HG03439 (cell line): ENCODE measurements at regions not wholly inside any gene's neighbourhood (a gene's known extent, or its start where the extent isn't known, plus 50 kb on each side); places are given as distances from the start of the nearest gene placed in this dataset.
"Not testable (repeated sequence)": the region's sequence is repeated elsewhere in the genome, so short reads cannot be mapped to it uniquely, and the experiment has no call there.

Experiments used
- ATAC-seq: cut with Tn5 transposase; IDR thresholded peaks from one replicate; pipeline ENCODE4 v1.9.1; 2021; ENCODE audit warnings: mild to moderate bottlenecking, moderate library complexity; ENCODE audit not compliant: unreplicated experiment

DNA sequence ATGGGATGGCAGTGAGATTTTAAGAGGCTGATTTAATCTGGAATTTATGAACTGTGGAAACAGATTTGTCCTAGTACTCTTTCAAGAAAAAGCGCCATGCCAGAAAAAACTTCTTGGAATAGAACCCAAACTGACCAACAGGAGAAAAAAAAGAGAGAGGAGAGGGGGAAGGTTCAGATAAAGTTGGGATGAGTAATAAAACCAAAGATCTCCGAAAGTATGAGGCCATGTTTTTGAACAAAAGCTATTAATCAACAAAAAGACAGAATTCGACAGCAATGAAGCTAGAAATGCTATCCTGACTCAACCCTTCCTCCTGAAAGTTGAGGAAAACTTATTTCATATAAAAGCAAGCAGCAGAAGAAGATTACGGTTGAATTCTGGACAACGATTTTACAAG is 135.5 kb downstream of the CEMIP2 start:
- ATAC-seq = no peak

DNA sequence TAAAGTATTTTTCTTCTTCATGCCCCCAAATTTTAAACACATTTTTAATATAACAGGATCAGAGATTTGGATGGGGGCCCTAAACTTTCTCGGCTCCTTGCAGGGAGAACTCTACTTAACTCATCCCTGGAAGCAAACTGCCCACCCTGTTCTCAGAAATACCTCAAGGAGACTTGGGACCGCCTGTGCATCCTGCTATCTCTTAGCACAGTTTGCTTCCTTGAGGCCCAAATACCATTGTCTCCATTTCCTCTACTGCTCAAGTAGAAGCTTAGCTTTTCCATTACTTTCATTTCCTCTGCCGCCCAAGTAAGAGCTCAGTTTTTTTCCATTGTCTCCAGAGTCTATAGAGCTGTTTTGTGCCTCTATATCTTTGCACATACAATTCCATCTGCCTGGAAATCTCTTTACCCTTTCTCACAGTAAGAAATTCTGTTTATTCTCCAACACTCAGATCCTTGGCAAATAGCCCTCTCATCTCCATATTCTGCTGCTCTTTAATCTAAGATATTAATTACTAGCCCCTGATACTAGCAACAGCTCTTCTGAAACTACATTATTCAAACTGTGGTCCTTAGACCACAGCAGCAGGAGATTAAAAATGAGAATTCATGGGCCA is 137.8 kb downstream of the CEMIP2 start:
- ATAC-seq = no peak

GRCh38 chr9:71629578-71630215 is 138.6 kb downstream of the CEMIP2 start:
- no peak for ATAC-seq

DNA sequence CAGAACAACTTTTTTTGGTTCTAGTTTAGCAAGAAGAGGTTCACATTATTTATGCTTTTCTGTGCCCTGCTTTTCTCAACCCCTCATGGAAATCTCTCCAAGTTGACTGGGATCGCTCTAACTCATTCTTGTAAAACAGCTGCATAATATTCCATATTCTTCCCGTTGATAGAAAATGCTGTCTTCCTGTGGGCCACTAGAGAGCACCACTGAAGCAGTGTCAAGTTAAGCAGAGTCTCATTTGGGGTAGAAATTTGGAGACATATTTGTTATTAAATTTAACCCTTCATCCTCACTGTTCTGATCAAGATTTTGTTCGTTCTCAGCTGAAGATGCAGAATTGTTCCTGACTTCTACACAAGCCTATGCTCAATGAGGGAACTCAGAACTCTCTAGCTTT is 140.1 kb downstream of the CEMIP2 start:
- no peak for ATAC-seq

- no peak for ATAC-seq
Observed at GRCh38 chr9:71627537-71627936, 140.8 kb downstream of the CEMIP2 start.

DNA sequence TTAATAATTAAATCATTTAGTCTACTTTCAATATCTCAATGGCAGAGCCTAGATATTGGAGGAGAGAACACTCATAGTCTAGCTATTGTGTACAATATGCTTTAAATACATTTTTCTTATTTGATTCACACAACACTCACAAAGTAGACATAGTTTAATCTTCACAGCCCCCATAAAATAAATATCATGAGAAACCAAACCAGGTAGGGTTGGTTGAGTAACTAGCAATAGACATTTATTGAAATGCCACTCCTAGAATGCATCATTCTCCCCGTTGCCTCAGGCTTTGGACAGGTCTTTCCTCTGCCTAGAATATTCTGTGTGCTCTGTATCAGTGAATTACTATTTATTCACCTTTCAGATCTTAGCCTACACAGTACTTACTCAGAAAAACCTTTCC is 141.9 kb downstream of the CEMIP2 start:
- no peak for ATAC-seq

GRCh38 chr9:71624728-71625127 is 143.6 kb downstream of the CEMIP2 start:
- no peak for ATAC-seq

- no peak for ATAC-seq
Observed at GRCh38 chr9:71620746-71621145, 147.6 kb downstream of the CEMIP2 start.

GRCh38 chr9:71620331-71620730 is 148.0 kb downstream of the CEMIP2 start:
- no peak for ATAC-seq

DNA sequence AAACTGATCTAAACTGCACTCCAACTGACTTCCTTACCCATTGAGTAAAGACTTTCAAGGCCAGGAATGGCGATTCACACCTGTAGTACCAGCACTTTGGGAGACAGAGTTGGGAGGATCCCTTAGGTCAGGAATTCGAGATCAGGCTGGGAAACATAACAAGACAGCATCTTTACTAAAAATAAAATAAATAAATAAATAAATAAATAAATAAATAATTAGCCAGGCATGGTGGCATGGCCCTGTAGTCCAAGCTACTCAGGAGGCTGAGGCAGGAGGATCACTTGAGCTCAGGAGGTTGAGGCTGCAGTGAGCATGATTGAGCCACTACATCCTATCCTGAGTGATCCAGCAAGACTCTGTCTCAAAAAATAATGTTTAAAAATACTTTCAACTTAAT is 148.4 kb downstream of the CEMIP2 start:
- no peak for ATAC-seq

DNA sequence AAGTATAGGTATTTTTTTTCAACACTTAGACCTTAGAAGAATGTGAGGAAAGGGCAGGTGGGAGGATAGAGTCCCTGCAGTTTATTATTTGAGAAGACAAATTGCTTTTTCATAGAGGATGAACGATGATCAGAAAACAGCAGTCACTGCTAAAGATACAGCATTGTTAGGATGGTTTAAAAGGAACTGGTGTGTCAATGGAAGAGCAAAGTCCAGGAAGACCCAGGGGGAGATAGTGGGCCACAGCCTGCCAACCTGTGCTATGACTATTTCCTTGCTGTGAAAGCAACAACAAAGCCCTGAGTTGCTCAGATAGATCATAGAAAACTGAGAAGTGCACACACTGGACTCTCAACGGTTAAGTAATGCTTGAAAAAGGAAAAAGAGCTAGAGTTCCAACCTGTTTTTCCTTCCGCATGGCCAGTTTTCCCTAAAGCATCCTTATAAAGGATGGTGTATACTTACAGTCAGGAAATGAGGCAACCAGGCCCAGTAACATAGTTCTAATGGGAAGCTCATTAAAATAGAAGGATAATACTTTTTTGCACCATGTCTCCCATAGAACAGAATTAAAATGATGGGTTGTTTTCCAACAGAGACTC is 153.8 kb downstream of the CEMIP2 start:
- no peak for ATAC-seq

GRCh38 chr9:71612889-71613288 is 155.4 kb downstream of the CEMIP2 start:
- ATAC-seq = no peak

DNA sequence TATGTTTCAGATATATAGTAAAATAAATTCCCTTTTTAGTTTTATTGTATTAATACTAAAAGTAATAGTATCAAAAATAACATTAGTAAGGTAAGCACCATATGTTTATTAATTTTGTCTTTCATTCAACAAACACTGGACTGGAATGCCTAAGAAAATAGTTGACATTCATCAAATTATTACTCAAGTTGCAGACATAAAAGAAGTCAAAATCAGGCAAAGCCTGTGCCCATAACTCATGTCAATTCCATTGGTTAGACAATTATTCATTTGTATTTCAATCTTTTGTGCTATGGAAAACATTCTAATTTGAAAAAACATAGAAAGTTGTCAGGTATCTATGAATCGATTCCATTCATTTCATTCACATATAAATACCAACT is 158.9 kb downstream of the CEMIP2 start:
- no peak for ATAC-seq

GRCh38 chr9:71608825-71609447 is 159.4 kb downstream of the CEMIP2 start:
- no peak for ATAC-seq

- ATAC-seq = no peak
Observed at GRCh38 chr9:71608021-71608420, 160.3 kb downstream of the CEMIP2 start.

DNA sequence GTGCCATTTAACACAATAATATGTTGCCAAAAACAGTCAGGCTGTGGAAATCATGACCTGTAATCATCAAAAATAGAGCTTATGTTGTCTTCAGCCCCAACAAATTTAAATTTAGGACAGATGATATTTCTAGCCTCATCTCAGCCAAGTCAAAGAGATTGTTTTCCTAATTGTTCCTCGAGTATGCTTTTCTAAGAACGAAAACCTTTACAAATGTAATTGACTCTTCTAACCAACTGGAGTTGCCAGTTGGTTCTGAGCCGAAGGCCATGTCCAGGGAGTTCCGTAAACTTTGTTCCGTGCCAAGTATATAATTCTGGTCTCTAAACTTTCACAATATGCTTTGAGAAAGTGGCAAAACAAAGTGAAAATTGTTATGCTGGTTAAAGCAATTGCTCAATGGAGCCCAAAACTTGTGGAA is 160.8 kb downstream of the CEMIP2 start:
- ATAC-seq = no peak

DNA sequence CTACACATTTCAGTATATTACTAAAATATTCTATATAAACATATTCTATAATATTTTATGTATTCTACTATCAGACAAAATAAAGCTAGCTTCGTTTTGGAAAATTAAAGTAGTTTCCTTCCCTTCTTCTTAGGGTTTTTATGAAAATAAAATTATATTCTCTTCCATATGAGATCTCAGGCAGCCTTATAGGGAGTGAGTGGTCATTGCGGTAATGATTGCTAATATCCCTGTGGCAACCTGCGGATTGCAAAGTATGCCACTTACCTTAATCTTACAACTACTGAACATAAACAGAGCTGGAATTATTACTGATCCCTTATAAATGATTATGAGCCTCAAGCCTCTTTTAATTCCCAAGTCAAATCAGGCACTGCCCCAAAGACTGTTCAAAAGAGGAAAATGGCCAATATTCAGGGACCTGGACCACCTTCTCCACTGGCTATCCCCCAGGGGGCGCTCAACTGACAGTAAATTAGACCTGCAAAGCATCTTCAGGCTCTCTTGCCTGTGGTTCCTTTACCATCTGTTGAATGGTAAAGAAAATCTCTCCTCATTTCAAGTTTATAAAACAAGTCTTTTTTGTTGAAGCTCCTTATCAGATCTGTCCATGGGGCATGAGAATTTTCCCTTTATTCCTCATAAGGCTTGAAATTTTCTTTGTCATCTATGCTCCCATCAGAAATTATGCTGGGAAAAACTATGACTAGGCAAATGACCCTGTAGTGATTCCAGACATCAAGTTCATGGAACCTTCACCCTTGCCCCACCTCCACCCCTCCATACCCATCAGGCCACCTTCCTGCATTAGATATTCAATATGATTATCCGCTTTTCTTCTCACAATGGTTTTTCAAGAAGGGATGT is 163.9 kb downstream of the CEMIP2 start:
- no peak for ATAC-seq

DNA sequence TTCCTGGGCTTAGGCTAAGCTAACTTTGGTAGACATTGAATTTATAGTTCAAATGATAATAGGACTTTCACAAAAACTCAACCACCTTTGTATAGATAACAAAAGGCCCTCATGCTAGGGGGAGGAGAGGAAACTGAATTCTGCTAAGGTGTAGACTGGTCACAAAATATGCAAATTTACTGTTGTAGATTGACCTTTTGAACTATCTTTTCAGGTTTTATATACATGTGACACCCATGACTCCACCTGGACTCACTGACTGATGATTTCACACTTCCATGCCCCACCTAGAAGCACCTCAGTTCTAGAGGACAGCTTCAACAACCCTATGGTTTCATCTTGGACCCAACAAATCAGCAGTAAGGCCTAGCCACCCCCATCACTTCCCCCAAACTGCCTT is 165.7 kb downstream of the CEMIP2 start:
- ATAC-seq = no peak

DNA sequence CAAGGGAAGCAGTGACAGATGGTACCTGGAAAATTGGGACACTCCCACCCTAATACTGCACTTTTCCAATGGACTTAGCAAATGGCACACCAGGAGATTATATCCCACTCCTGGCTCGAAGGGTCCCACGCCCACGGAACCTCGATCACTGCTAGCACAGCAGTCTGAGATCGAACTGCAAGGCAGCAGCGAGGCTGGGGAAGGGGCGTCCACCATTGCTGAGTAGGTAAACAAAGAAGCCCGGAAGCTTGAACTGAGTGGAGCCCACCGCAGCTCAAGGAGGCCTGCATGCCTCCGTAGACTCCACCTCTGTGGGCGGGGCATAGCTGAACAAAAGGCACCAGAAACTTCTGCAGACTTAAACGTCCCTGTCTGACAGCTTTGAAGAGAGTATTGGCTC is 172.6 kb downstream of the CEMIP2 start:
- not testable (repeated sequence) for ATAC-seq

DNA sequence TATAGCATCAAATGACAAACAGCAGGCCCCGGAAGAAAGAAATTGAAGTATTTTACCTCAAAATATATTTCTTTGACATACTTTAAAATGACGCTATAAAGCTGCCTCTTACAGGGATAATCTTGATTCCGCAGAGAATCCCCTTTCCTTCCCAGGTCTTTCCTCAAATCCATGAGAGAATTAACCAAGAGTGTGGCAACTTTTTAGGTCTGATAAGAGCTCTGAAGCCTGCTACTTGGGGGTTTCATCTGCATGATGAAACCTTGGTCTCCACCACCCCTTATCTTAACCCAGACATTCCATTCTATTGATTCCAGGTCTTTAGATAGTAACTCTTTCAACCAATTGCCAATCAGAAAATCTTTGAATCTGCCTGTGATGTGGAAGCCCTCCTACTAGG is 173.8 kb downstream of the CEMIP2 start:
- no peak for ATAC-seq

- ATAC-seq = no peak
Observed at GRCh38 chr9:71592400-71592799, 175.9 kb downstream of the CEMIP2 start.
